ENCODE measurements at regions not wholly inside any gene's neighbourhood (a gene's known extent, or its start where the extent isn't known, plus 50 kb on each side); places are given as distances from the start of the nearest gene placed in this dataset.

DNA sequence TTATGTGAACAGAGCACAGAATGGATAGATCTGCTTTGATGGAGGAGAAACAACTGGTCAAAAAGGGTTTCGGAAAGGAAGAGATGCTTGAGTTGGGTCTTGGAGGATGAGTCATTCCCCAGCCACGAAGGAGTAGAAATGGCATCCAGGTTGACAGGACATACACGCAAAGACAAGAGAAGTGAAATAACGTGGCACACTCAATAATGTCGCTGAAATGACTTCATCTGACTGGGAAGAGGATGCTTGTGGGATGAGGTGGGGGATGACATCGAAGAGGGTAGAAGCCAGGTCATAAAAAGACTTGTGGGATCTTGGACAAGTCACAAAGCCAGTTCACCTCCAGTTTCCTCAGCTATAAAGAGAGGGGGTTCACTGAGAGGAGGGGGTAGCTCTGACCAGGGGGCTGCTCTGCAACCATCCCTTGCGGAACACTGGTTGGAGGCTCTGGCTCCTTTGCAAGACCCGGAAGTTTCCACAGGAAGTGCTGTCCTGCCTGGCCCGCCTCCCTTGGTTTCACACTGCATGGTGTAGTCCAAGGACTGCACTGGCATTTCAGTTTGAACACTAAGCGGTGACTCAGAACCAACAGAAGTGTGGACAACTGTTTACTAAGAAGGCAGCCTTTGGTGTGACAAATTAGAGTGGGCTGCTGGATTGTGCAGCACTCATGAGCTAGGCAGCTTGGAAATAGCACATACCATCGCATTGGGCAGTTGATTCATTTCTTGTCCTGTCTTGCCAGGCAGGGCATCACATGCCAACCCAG is 189.9 kb upstream of the ADO start:
- Mint-ChIP-seq H3K4me3 (peak overlapping the region; percentile 33), H3K4me1 (ENCODE audit: low read depth) (peaks cover 69% of the 10 kb centered on the region), H3K36me3 (ENCODE audit: low read depth) (no peaks in the 10 kb centered on the region), H3K9me3 (peaks cover 5% of the 10 kb centered on the region), H3K27ac (peak overlapping the region; percentile 90), H3K27me3 (no peaks in the 10 kb centered on the region)

DNA sequence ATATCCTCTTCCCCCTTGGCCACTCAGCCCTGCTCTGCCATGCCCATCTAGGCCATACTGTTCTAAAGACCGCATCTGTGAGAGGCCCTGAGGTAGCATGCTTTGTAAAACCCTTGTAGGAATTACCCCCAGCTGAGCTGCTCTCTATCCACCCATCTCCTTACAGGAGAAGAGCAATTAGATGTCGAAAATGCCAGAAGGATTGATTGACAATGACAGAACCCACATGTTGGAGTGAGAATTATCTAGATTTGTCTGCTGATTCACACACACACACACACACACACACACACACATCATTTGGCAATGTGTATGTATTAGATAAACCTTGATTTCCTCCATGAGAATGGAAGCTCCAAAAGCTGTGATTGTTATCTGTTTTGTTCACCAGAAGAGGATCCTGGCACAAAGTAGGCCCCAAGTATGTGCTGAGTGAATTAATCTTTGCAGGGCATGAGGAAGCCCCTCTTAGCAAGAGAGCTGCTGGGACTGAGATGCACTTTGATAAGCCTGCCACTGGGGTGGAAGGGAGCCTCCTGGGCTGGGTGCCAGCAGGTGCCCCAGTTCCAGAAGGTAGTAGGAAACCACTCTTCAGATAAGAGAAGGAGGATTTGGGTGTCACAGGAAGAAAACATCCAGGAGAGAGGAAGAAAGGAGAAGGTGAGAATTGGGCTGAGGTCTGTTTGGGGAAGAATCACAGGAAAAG is 187.5 kb upstream of the ADO start:
- Mint-ChIP-seq H3K36me3 (ENCODE audit: low read depth) (no peaks in the 10 kb centered on the region), H3K27ac (peak overlapping the region; percentile 36), H3K4me3 (no peak overlapping the region), H3K27me3 (no peaks in the 10 kb centered on the region), H3K9me3 (peaks cover 5% of the 10 kb centered on the region), H3K4me1 (ENCODE audit: low read depth) (peaks cover 66% of the 10 kb centered on the region)

DNA sequence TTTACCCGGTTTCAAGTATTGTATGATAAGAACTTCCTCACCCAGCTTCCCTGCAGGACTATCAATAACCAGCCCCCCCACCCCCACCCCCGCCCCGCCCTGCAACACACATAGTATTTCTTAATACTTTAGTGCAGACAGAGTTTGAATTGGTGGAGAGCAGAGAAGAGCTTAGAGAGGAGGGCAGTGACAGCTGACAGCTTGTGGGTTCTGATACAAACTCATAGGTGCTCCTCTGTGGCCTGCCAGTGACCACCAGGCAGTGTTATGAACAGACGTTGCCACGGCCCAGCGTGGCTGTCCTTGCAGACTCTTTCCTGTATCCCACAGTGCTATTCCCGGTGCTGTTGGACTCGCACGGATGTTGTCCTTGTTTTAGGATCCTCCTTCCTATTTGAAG is 186.9 kb upstream of the ADO start:
- peaks cover 5% of the 10 kb centered on the region for H3K9me3 Mint-ChIP-seq
- H3K27ac Mint-ChIP-seq, result no peak overlapping the region
- no peaks in the 10 kb centered on the region for H3K36me3 Mint-ChIP-seq (ENCODE audit: low read depth)
- no peak overlapping the region for H3K4me3 Mint-ChIP-seq
- peaks cover 60% of the 10 kb centered on the region for H3K4me1 Mint-ChIP-seq (ENCODE audit: low read depth)
- H3K27me3 Mint-ChIP-seq, result no peaks in the 10 kb centered on the region

DNA sequence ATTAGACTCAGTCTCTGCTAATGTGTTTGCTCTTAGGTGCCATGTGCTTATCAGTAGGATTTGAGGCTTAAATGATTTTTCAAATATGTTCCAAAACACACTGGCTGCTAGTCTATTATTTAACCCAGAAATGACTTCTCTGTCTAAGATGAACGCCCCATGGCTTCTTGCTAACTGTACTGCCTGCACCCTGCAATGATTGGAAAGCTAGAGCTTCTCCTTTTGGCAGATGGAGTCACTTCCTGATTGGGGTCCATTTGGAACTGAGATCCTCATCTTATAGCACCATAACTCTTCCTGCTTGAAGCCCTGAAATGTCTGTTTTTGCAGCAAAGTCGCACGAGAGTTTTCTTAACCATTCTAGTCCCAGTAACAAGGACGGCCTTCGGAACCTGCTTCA is 186.5 kb upstream of the ADO start:
- Mint-ChIP-seq H3K4me1 (ENCODE audit: low read depth) (peaks cover 56% of the 10 kb centered on the region), H3K27ac (peak overlapping the region; percentile 34), H3K27me3 (no peaks in the 10 kb centered on the region), H3K36me3 (ENCODE audit: low read depth) (no peaks in the 10 kb centered on the region), H3K9me3 (peaks cover 5% of the 10 kb centered on the region), H3K4me3 (no peak overlapping the region)

DNA sequence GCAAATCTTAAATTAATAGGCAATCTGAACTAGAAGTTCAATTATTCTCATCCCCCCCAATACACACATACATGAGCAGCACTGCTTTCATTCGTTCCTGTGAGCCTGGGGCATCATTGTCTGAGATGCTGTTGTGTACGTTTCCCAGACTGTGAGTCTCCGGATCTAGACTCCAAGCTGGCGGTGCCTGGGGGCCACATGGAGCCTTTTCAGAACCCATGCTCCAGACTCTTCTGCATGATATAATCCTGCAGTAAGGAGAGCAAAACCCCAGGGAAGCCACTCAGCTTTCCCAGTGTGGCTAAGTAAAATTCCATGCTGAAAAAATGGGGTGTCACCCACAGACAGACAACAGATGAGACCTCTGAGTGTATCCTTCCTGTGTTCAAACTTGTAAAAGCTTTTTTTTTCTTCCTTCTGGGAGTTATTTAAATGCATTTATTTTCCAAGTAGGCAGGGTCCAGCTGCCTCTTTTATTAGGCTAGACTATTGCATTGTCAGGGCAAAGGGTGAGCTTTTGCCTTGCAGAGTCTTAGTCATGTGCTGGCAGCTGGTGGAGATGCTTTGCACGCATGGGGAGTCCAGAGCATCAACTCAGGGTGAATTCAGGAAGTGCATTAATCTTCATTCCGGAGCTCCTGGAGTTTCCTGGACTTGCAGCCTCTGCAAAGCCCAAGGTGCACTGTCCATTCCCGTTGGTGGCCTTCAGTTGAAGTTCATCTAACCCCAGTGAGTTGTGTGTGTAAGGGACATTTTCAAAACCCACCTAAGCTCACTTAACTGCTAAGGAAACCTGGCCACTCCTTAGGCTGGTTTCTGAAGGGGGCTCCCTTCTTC is 185.7 kb upstream of the ADO start:
- H3K27ac Mint-ChIP-seq, result no peak overlapping the region
- peaks cover 49% of the 10 kb centered on the region for H3K4me1 Mint-ChIP-seq (ENCODE audit: low read depth)
- H3K36me3 Mint-ChIP-seq (ENCODE audit: low read depth), result no peaks in the 10 kb centered on the region
- no peaks in the 10 kb centered on the region for H3K27me3 Mint-ChIP-seq
- peaks cover 5% of the 10 kb centered on the region for H3K9me3 Mint-ChIP-seq
- no peak overlapping the region for H3K4me3 Mint-ChIP-seq

DNA sequence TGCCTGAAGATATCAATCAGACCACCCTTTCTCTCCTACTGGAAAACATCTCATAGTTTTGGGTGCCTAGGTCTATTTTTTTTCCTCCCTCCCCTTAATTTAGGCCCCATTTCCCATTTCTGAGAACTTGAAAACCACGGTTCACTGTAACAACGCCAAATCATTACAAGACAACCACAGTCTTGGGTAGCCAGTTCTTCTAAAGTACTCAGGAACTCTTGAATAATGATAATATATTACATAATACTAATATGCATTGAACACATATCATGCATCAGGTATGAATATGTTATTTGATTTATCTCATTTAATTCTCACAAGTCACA is 185.1 kb upstream of the ADO start:
- H3K9me3 Mint-ChIP-seq, result peaks cover 2% of the 10 kb centered on the region
- H3K27ac Mint-ChIP-seq, result no peak overlapping the region
- no peaks in the 10 kb centered on the region for H3K27me3 Mint-ChIP-seq
- H3K4me1 Mint-ChIP-seq (ENCODE audit: low read depth), result peaks cover 43% of the 10 kb centered on the region
- no peak overlapping the region for H3K4me3 Mint-ChIP-seq
- H3K36me3 Mint-ChIP-seq (ENCODE audit: low read depth), result no peaks in the 10 kb centered on the region

DNA sequence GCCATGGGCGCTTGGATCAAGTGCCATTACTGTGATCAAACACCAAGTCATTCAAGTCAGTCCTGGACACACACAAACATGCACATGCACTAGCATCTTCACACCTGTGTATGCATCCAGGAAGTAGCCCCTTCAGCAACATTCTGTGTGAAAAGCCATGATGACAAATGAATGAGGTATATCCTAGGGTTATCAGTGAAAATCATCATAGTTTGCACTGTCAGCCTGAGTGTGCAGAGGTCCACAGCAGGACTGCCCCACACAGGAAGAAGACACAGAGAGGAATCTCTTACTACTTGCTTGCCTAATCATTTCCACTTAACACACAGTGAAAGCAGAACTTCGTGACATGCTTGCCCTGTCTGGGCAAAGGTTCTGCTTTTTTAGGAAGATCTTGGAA is 184.0 kb upstream of the ADO start:
- Mint-ChIP-seq H3K36me3 (ENCODE audit: low read depth) (no peaks in the 10 kb centered on the region), H3K9me3 (no peaks in the 10 kb centered on the region), H3K4me1 (ENCODE audit: low read depth) (peaks cover 32% of the 10 kb centered on the region), H3K27me3 (no peaks in the 10 kb centered on the region), H3K4me3 (no peak overlapping the region), H3K27ac (peak overlapping the region; percentile 56)

DNA sequence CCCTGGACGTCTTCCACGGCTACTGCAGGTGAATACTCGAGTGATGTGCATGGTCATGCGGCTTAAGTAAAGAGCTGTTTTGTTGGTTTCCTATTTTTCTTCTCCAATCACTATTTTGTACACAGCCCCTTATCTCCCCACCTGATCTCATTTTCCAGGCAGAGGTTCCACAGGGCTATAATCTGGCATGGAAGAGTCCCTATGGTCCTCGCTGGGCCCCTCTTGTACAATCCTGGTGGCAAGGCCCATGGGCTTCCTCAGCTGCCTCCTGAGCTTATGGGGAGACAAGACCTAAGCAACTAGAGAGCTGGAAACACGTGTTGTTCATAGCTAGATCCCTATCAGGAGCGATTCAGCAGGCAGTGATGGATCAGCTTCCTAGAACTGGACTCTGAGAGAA is 181.3 kb upstream of the ADO start:
- no peak overlapping the region for H3K27ac Mint-ChIP-seq
- H3K9me3 Mint-ChIP-seq, result no peaks in the 10 kb centered on the region
- peaks cover 48% of the 10 kb centered on the region for H3K4me1 Mint-ChIP-seq (ENCODE audit: low read depth)
- H3K4me3 Mint-ChIP-seq, result no peak overlapping the region
- no peaks in the 10 kb centered on the region for H3K36me3 Mint-ChIP-seq (ENCODE audit: low read depth)
- no peaks in the 10 kb centered on the region for H3K27me3 Mint-ChIP-seq

DNA sequence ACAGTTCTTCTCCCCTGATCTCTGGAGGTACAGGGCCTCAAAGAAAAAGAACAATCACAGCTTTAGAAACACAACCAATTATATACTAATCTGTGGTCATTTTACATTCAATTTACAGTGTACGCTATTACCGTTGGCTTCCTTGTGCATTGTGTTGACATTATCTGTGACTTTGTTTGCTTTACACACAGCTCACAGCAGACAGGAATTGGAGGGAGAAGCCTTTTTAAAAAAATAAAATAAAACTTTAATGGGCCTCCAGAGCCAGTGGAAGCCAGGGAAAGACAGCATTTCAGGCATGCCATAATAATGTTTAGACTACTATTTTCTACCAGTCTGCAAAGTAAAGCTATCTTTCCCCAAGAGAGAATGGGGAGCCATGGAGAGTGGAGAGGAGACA is 179.0 kb upstream of the ADO start:
- no peaks in the 10 kb centered on the region for H3K27me3 Mint-ChIP-seq
- no peak overlapping the region for H3K27ac Mint-ChIP-seq
- no peaks in the 10 kb centered on the region for H3K36me3 Mint-ChIP-seq (ENCODE audit: low read depth)
- peaks cover 28% of the 10 kb centered on the region for H3K4me1 Mint-ChIP-seq (ENCODE audit: low read depth)
- H3K9me3 Mint-ChIP-seq, result peaks cover under 1% of the 10 kb centered on the region
- no peak overlapping the region for H3K4me3 Mint-ChIP-seq

DNA sequence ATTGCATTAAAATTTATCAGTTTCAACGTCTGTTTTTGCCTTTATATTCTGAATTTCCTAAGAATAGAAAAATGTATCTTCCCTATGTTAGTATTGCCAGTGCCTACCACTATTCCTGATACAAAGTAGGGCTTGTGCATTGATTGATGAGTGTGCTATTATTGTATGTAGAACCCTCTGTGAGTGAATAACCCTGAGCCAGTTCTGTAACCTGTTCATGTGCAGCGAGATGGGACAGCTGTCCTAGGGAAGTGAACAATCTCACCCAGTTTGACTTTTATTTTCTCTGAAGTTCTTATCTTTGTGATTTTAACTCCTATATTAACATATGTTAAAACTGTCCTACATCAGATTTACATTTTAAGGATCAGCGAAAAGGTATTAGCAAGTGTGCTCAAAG is 178.4 kb upstream of the ADO start:
- H3K27ac Mint-ChIP-seq, result no peak overlapping the region
- no peaks in the 10 kb centered on the region for H3K36me3 Mint-ChIP-seq (ENCODE audit: low read depth)
- no peaks in the 10 kb centered on the region for H3K27me3 Mint-ChIP-seq
- peaks cover 4% of the 10 kb centered on the region for H3K9me3 Mint-ChIP-seq
- H3K4me3 Mint-ChIP-seq, result no peak overlapping the region
- peaks cover 28% of the 10 kb centered on the region for H3K4me1 Mint-ChIP-seq (ENCODE audit: low read depth)

DNA sequence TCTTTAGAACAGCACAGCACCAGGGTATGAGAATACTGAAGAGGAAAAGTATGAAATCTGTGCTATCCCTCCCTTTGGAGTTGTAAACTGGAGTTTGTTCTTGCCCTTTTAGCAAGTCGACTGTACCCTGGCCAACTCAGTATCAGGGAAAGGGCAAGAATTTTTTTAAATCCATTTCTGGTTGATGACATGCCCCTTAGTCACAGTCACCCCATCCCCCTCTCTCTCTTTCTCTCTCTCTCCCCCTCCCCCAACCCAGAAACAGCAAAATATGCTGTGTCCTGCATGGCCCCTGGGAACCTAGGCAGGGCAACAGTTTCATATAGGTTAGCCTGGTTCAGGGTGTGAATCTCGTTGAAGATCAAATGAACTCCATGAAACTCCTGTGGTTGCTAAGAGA is 177.7 kb upstream of the ADO start:
- Mint-ChIP-seq H3K9me3 (peaks cover 4% of the 10 kb centered on the region), H3K27me3 (no peaks in the 10 kb centered on the region), H3K4me3 (peak overlapping the region; percentile 37), H3K4me1 (ENCODE audit: low read depth) (peaks cover 35% of the 10 kb centered on the region), H3K36me3 (ENCODE audit: low read depth) (no peaks in the 10 kb centered on the region), H3K27ac (peak overlapping the region; percentile 30)

DNA sequence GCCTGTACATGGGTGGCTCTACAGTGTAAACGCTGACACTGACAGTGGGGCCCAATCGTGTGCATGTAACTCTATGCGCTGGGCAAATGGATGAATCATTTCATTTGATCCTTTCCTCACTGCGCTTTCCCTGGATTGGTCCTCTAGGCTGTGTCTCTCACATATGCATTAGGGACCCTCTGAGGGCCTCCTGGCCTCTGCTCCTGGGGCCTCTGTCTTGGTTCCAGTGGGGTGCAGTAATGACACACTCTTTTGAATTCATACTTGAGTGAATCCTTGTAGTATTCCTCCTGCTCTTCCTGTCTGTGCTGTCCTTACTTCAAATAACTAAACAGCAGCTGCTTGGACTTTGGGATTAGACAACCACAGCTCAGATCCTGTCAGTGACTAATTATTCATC is 176.5 kb upstream of the ADO start:
- Mint-ChIP-seq H3K27me3 (no peaks in the 10 kb centered on the region), H3K4me1 (ENCODE audit: low read depth) (peaks cover 47% of the 10 kb centered on the region)

DNA sequence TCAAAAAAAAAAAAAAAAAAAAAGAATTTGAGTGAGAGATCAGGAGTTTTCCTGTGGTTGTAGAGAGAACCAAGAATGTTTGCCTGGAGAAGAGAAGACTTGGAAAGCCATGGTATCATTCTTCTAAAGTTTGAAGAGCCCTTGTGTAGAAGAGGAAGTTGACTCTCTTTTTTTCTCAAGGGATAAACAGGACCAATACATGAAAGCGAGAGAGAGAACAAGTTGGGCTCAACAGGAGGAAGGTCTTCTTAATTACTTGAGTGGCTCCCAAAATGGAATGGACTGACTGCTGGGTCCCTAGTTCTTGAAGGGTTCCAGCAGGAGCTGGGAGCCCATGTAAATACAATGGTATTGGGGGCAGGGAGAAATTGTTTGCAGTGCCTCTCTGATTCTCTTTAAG is 173.3 kb upstream of the ADO start:
- peak overlapping the region; percentile 20 for H3K4me3 Mint-ChIP-seq
- H3K4me1 Mint-ChIP-seq (ENCODE audit: low read depth), result peaks cover 40% of the 10 kb centered on the region
- no peaks in the 10 kb centered on the region for H3K27me3 Mint-ChIP-seq
- H3K27ac Mint-ChIP-seq, result peak overlapping the region; percentile 40
- peaks cover 4% of the 10 kb centered on the region for H3K9me3 Mint-ChIP-seq
- no peaks in the 10 kb centered on the region for H3K36me3 Mint-ChIP-seq (ENCODE audit: low read depth)

More for the DNA sequence above, 176.5 kb upstream of the ADO start:
- H3K36me3 Mint-ChIP-seq (ENCODE audit: low read depth), result no peaks in the 10 kb centered on the region
- no peak overlapping the region for H3K4me3 Mint-ChIP-seq
- H3K9me3 Mint-ChIP-seq, result peaks cover 4% of the 10 kb centered on the region
- no peak overlapping the region for H3K27ac Mint-ChIP-seq

DNA sequence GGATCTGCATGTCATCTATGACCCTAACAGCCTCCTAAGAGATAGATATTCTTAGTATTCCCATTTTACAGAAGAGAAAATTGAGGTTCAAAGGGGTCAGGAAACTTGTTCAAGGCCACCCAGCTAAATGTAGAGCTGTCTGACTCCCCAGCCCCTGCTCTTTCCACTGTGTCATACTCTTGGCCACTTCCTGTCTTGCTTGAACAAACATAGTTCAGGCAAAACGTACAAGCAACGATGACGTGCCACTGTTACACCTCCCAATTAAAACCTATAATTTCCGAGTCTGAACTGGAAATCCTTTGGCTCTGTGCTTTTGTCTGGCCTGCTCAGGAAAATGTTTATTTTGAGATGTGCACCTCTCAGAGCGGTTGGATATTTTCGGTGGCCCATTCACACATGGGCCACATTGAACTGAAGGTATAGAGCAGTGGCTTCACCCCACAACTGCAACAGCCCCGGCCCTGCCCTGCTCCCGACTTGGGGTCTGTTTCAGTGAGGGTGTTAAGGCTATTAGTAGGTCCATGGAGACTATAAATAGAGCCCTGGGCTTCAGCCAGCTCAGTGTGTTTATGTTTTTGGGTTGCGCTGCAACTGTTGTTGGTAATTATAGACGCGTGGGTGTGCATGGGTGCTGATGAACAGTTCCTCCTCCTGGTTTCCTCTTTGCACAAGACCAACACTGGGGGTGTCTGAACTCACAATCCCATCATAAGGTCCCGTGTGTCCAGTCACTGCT is 172.3 kb upstream of the ADO start:
- Mint-ChIP-seq H3K27ac (peak overlapping the region; percentile 87), H3K9me3 (peaks cover 4% of the 10 kb centered on the region), H3K4me3 (peak overlapping the region; percentile 55), H3K4me1 (ENCODE audit: low read depth) (peaks cover 30% of the 10 kb centered on the region), H3K27me3 (no peaks in the 10 kb centered on the region), H3K36me3 (ENCODE audit: low read depth) (no peaks in the 10 kb centered on the region)

DNA sequence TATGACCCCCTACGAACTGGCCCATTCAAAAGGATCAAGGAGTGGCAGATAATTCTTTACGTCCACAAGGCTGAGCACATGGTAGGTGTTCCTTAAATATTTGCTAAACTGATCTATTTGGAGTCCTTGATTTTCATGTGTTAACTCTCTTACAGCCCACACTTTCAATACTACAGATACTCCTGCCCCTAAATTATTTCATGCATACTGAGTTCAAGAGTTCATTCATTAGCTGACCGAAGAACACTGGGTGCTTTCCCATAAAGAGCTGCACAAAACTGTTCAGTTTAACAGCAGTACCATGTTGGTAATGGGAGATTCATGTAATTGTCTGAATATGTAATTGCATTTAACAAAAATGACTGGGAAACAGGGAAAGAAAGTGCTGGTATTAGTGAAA is 170.5 kb upstream of the ADO start:
- Mint-ChIP-seq H3K4me3 (no peak overlapping the region), H3K27me3 (no peaks in the 10 kb centered on the region), H3K9me3 (peaks cover 4% of the 10 kb centered on the region), H3K4me1 (ENCODE audit: low read depth) (peaks cover 24% of the 10 kb centered on the region), H3K27ac (no peak overlapping the region), H3K36me3 (ENCODE audit: low read depth) (no peaks in the 10 kb centered on the region)
